ENCODE measurements at regions not wholly inside any gene's neighbourhood (a gene's known extent, or its start where the extent isn't known, plus 50 kb on each side); places are given as distances from the start of the nearest gene placed in this dataset.

- Histone ChIP-seq H3K4me3 (no peak overlapping the region), H3K9ac (no peak overlapping the region), H3K9me3 (ENCODE audit: low read depth) (no peaks in the 10 kb centered on the region), H4K20me1 (ENCODE audit: insufficient read depth) (no peaks in the 10 kb centered on the region), H3K9me2 (ENCODE audit: insufficient read depth) (no peaks in the 10 kb centered on the region), H3K4me1 (ENCODE audit: insufficient read depth) (no peaks in the 10 kb centered on the region), H3F3A (ENCODE audit: insufficient read depth) (no peaks in the 10 kb centered on the region), H3K36me3 (ENCODE audit: low read depth) (no peaks in the 10 kb centered on the region), H2AFZ (no peak overlapping the region), H3K4me2 (ENCODE audit: unreplicated experiment) (no peak overlapping the region), H3K27ac (no peak overlapping the region), H3K79me2 (ENCODE audit: insufficient read depth) (no peaks in the 10 kb centered on the region), H3K27me3 (replicated peaks; ENCODE audit: insufficient read depth) (no peaks in the 10 kb centered on the region)
- WGBS, 2 experiments (ENCODE audit: low coverage in 1 of 2, low lambda C conversion rate in 2 of 2, missing lambda C conversion rate in 2 of 2): 42 to 44% methylated on average over 4 of the region's 4 CpGs
- DNase-seq: no peak
- TF ChIP-seq EZH2 (IDR thresholded peaks at IDR 0.05; ENCODE audit: insufficient read depth, poor library complexity, severe bottlenecking): no peak
- TF ChIP-seq EZH2phosphoT487 (IDR thresholded peaks at IDR 0.05; ENCODE audit: insufficient read depth, low read depth): no peak
- in situ Hi-C loops (cut with MboI): no loop called here
Measured at GRCh38 chr10:16280595-16280994, 156.2 kb upstream of the PTER start.

DNA sequence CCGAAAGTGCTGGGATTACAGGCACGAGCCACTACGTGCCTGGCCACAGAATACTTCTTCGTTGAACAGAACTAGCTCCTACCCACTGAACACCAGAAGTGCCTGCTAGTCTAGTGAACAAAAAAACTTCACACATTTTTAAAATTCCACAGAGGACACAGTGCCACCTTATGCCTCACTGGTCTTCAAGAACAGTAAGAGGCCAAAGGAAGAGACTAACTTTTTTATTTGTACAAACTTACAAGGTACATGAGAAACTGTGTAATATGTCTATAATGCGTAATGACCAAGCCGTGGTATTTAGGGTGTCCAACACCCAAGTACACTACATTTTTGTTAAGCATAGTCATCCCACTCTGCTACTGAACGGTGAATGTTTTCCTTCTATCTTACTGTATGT lies 144.4 kb upstream of the PTER start:
- no peak for DNase-seq

GRCh38 chr10:16297069-16297468 lies 139.7 kb upstream of the PTER start:
- no peak overlapping the region for H3K27ac ChIP-seq
- no peaks in the 10 kb centered on the region for H4K20me1 ChIP-seq (ENCODE audit: insufficient read depth)
- H2AFZ ChIP-seq: no peak overlapping the region
- in situ Hi-C loops (cut with MboI): no loop called here
- 15 to 69% methylated on average over 1 of the region's 1 CpG for WGBS, 2 experiments (ENCODE audit: low coverage in 1 of 2, low lambda C conversion rate in 2 of 2, missing lambda C conversion rate in 2 of 2)
- no peaks in the 10 kb centered on the region for H3K36me3 ChIP-seq (ENCODE audit: low read depth)
- no peak overlapping the region for H3K4me2 ChIP-seq (ENCODE audit: unreplicated experiment)
- no peaks in the 10 kb centered on the region for H3F3A ChIP-seq (ENCODE audit: insufficient read depth)
- no peak for DNase-seq
- no peaks in the 10 kb centered on the region for H3K79me2 ChIP-seq (ENCODE audit: insufficient read depth)
- no peak overlapping the region for H3K4me3 ChIP-seq
- no peaks in the 10 kb centered on the region for H3K9me3 ChIP-seq (ENCODE audit: low read depth)
- no peak overlapping the region for H3K9ac ChIP-seq
- no peaks in the 10 kb centered on the region for H3K9me2 ChIP-seq (ENCODE audit: insufficient read depth)
- TF ChIP-seq EZH2 (IDR thresholded peaks at IDR 0.05; ENCODE audit: insufficient read depth, poor library complexity, severe bottlenecking): no peak
- TF ChIP-seq EZH2phosphoT487 (IDR thresholded peaks at IDR 0.05; ENCODE audit: insufficient read depth, low read depth): no peak
- H3K27me3 ChIP-seq (replicated peaks; ENCODE audit: insufficient read depth): no peaks in the 10 kb centered on the region
- H3K4me1 ChIP-seq (ENCODE audit: insufficient read depth): no peaks in the 10 kb centered on the region

More for the DNA sequence above, 144.4 kb upstream of the PTER start:
- Histone ChIP-seq H3K27me3 (replicated peaks; ENCODE audit: insufficient read depth) (no peaks in the 10 kb centered on the region), H3K4me3 (no peak overlapping the region), H3K4me1 (ENCODE audit: insufficient read depth) (no peaks in the 10 kb centered on the region), H2AFZ (no peak overlapping the region), H3K4me2 (ENCODE audit: unreplicated experiment) (no peak overlapping the region), H3K9ac (no peak overlapping the region), H3F3A (ENCODE audit: insufficient read depth) (no peaks in the 10 kb centered on the region), H3K27ac (no peak overlapping the region), H4K20me1 (ENCODE audit: insufficient read depth) (no peaks in the 10 kb centered on the region), H3K79me2 (ENCODE audit: insufficient read depth) (no peaks in the 10 kb centered on the region), H3K9me3 (ENCODE audit: low read depth) (no peaks in the 10 kb centered on the region), H3K9me2 (ENCODE audit: insufficient read depth) (no peaks in the 10 kb centered on the region), H3K36me3 (ENCODE audit: low read depth) (no peaks in the 10 kb centered on the region)
- TF ChIP-seq EZH2phosphoT487 (IDR thresholded peaks at IDR 0.05; ENCODE audit: insufficient read depth, low read depth) (no peak), EZH2 (IDR thresholded peaks at IDR 0.05; ENCODE audit: insufficient read depth, poor library complexity, severe bottlenecking) (no peak)
- 51 to 53% methylated on average over 7 of the region's 7 CpGs for WGBS, 2 experiments (ENCODE audit: low coverage in 1 of 2, low lambda C conversion rate in 2 of 2, missing lambda C conversion rate in 2 of 2)
- in situ Hi-C loops (cut with MboI): no loop called here

DNA sequence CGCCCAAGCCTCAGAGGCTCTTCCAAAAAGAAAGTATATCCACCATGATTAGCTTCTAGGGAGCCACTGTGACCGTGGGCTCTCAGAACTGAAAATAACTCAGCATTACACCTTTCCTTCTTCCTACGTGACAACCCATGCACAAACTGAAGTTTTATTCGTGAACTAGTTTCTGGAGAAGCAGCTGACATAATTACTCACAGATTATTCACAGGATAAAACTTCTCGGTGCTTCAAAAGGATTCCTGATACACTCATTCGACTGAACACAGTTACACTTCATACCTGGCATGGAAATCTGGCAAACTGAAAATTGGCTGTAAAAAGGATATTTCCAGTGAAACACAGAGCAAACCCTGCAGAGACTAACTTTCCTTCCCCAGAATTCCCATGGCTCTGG lies 139.2 kb upstream of the PTER start:
- 4% methylated on average over 6 of the region's 6 CpGs for WGBS, 2 experiments (ENCODE audit: low coverage in 1 of 2, low lambda C conversion rate in 2 of 2, missing lambda C conversion rate in 2 of 2)
- H3K4me1 ChIP-seq (ENCODE audit: insufficient read depth): no peaks in the 10 kb centered on the region
- H3K27ac ChIP-seq: no peak overlapping the region
- H3K9ac ChIP-seq: no peak overlapping the region
- no peaks in the 10 kb centered on the region for H4K20me1 ChIP-seq (ENCODE audit: insufficient read depth)
- no peak for TF ChIP-seq EZH2 (IDR thresholded peaks at IDR 0.05; ENCODE audit: insufficient read depth, poor library complexity, severe bottlenecking)
- TF ChIP-seq EZH2phosphoT487 (IDR thresholded peaks at IDR 0.05; ENCODE audit: insufficient read depth, low read depth): no peak
- no peak overlapping the region for H3K4me3 ChIP-seq
- no peaks in the 10 kb centered on the region for H3K9me2 ChIP-seq (ENCODE audit: insufficient read depth)
- H3K27me3 ChIP-seq (replicated peaks; ENCODE audit: insufficient read depth): no peaks in the 10 kb centered on the region
- in situ Hi-C loops (cut with MboI): no loop called here
- DNase-seq: peak; percentile 0
- H2AFZ ChIP-seq: no peak overlapping the region
- no peaks in the 10 kb centered on the region for H3K79me2 ChIP-seq (ENCODE audit: insufficient read depth)
- no peak overlapping the region for H3K4me2 ChIP-seq (ENCODE audit: unreplicated experiment)
- H3F3A ChIP-seq (ENCODE audit: insufficient read depth): no peaks in the 10 kb centered on the region
- H3K9me3 ChIP-seq (ENCODE audit: low read depth): no peaks in the 10 kb centered on the region
- H3K36me3 ChIP-seq (ENCODE audit: low read depth): no peaks in the 10 kb centered on the region

DNA sequence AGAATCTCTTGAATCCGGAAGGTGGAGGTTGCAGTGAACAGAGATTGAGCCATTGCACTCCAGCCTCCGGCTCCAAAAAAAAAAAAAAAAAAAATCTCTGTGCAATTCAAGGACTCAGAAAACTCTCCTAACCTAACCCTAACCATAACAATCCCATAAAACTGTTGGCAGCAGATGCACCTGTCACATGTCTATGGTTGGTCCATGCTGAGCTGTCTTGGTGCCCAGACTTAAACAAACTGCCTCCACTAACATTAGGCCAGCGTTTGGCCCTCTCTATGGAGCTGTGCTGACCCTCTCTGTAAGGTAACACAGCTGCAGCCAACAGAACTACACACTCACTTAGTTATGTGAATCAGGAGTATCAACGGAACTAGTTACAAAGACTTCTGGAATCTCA lies 132.5 kb upstream of the PTER start:
- Histone ChIP-seq H3K9ac (no peak overlapping the region), H3K27me3 (replicated peaks; ENCODE audit: insufficient read depth) (no peaks in the 10 kb centered on the region), H3K36me3 (ENCODE audit: low read depth) (no peaks in the 10 kb centered on the region), H2AFZ (no peak overlapping the region), H4K20me1 (ENCODE audit: insufficient read depth) (no peaks in the 10 kb centered on the region), H3K9me3 (ENCODE audit: low read depth) (no peaks in the 10 kb centered on the region), H3K27ac (no peak overlapping the region), H3K79me2 (ENCODE audit: insufficient read depth) (no peaks in the 10 kb centered on the region), H3K4me1 (ENCODE audit: insufficient read depth) (no peaks in the 10 kb centered on the region), H3K4me2 (ENCODE audit: unreplicated experiment) (no peak overlapping the region), H3K9me2 (ENCODE audit: insufficient read depth) (no peaks in the 10 kb centered on the region), H3F3A (ENCODE audit: insufficient read depth) (no peaks in the 10 kb centered on the region), H3K4me3 (no peak overlapping the region)
- WGBS, 2 experiments (ENCODE audit: low coverage in 1 of 2, low lambda C conversion rate in 2 of 2, missing lambda C conversion rate in 2 of 2): 53% methylated on average over 3 to 4 of the region's 4 CpGs
- no peak for DNase-seq
- in situ Hi-C loops (cut with MboI): no loop called here
- TF ChIP-seq EZH2 (IDR thresholded peaks at IDR 0.05; ENCODE audit: insufficient read depth, poor library complexity, severe bottlenecking): no peak
- no peak for TF ChIP-seq EZH2phosphoT487 (IDR thresholded peaks at IDR 0.05; ENCODE audit: insufficient read depth, low read depth)
